Ovary (tissue), 7 donors: ENCODE measurements at regions not wholly inside any gene's neighbourhood (a gene's known extent, or its start where the extent isn't known, plus 50 kb on each side); places are given as distances from the start of the nearest gene placed in this dataset.
"Not testable (repeated sequence)": the region's sequence is repeated elsewhere in the genome, so short reads cannot be mapped to it uniquely, and the experiment has no call there.

Experiments used
- DNase-seq, 5 donors: peaks; one replicate each; pipeline ENCODE4 v3.0.0-alpha.2; 2019 to 2020
- H3K27ac ChIP-seq, 2 donors: fragments of 200-600 bp; one replicate each; pipeline versions ENCODE4 v1.5.1 to v1.8.0; 2019 to 2022
- H3K27me3 ChIP-seq: fragments of 200-600 bp; one replicate; pipeline ENCODE4 v1.8.0; 2022
- H3K36me3 ChIP-seq: fragments of 200-600 bp; sonication (generic); one replicate; pipeline ENCODE4 v1.5.1; 2019
- H3K4me1 ChIP-seq: one replicate; pipeline ENCODE4 v1.8.1; 2013; ENCODE audit warnings: mild to moderate bottlenecking, moderate library complexity; ENCODE audit not compliant: insufficient read depth
- H3K4me3 ChIP-seq: fragments of 200-600 bp; sonication (generic); one replicate; pipeline ENCODE4 v1.5.1; 2017
- H3K9me3 ChIP-seq, 2 donors: fragments of 200-600 bp in 1 of 2; sonication (generic) in 1 of 2; one replicate each; pipeline versions ENCODE4 v1.5.1 to v1.8.1; 2013 to 2019; ENCODE audit warnings: mild to moderate bottlenecking in 1 of 2, moderate library complexity in 1 of 2
- CTCF ChIP-seq, 3 donors: fragments of 450-650 bp in 2 of 3; fragments of 200-600 bp in 1 of 3; IDR thresholded peaks; one replicate each; pipeline versions ENCODE4 v1.5.1 to v1.8.0; 2016 to 2022; ENCODE audit warnings: antibody characterized with exemption in 3 of 3, mild to moderate bottlenecking in 1 of 3
- EP300 ChIP-seq: sonication (generic); formaldehyde crosslinking; IDR thresholded peaks from one replicate; pipeline ENCODE4 v1.6.1; 2017; ENCODE audit warnings: antibody characterized with exemption
- POLR2A ChIP-seq: fragments of 450-650 bp; IDR thresholded peaks from one replicate; pipeline ENCODE4 v1.6.1; 2017; ENCODE audit warnings: antibody characterized with exemption, mild to moderate bottlenecking, moderate library complexity
- WGBS, 3 donors: extraction: QIAGEN DNeasy Blood & Tissue Kit in 1 of 3; methylation state at CpG; one replicate each; pipeline versions ENCODE4 v1.1.5 to v1.1.7; 2013 to 2017; 5-methylcytosine and 5-hydroxymethylcytosine counted together
- intact Hi-C, 4 donors: fragments of 100-400 bp; cut with DNase I; formaldehyde crosslinking; loops; one replicate each; pipeline versions ENCODE4 v1.11.0 to v1.15.1; 2022 to 2023
- donor health status: DM: no; HTN: no; CAD: no; lungs with moderate emphysema.
- donor health status: DM: no; HTN: no; CAD: no.
- donor health status: Bipolar disorder and iron deficiency.
- donor health status: DM: no; HTN: no; CAD: no.
- donor health status: DM: yes; HTN: yes; CAD: no.

GRCh38 chr4:52202931-52203330 is 151.8 kb downstream of the SPATA18 start:
- Histone ChIP-seq H3K27ac (no peak overlapping the region), H3K9me3 (no peaks in the 10 kb centered on the region), H3K4me3 (no peak overlapping the region), H3K27me3 (no peaks in the 10 kb centered on the region), H3K36me3 (no peaks in the 10 kb centered on the region), H3K4me1 (no peaks in the 10 kb centered on the region)
- 70 to 93% (median 77%) methylated on average over 1 of the region's 1 CpG for WGBS, 3 donors
- TF ChIP-seq EP300 (no peak), POLR2A (no peak)
- intact Hi-C loops = no loop called here
- no peak for DNase-seq

DNA sequence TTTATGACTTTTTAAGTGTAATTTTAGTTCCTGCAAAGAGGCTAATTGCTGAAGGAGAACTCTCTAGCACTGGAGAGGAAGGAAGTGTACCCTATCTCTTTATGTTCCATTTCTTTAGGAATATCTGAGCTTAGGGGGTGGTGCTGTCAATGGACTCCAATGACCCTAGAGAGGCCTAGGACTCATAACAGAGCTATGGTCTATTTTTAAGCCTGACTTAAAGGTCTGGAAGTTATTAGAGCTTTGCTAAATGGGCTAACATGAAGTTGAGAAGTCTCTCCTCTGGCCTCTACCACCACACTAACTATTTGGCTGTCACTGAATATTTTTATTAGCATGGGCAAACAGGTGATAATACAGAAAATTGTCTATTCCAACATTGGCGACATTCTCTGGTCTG is 152.2 kb downstream of the SPATA18 start:
- WGBS, 3 donors = 87 to 93% (median 92%) methylated on average over 1 of the region's 1 CpG
- no peak for TF ChIP-seq EP300
- no peak for TF ChIP-seq POLR2A
- no peak for TF ChIP-seq CTCF (IDR thresholded peaks at IDR 0.05)
- Histone ChIP-seq H3K27ac (no peak overlapping the region), H3K9me3 (no peaks in the 10 kb centered on the region), H3K27me3 (no peaks in the 10 kb centered on the region), H3K4me1 (no peaks in the 10 kb centered on the region), H3K4me3 (no peak overlapping the region), H3K36me3 (no peaks in the 10 kb centered on the region)
- intact Hi-C loops = no loop called here
- DNase-seq = no peak

GRCh38 chr4:52204921-52205320 is 153.8 kb downstream of the SPATA18 start:
- intact Hi-C loops = no loop called here
- H3K36me3 ChIP-seq = no peaks in the 10 kb centered on the region
- 93 to 94% (median 93%) methylated on average over 3 of the region's 3 CpGs for WGBS, 3 donors
- no peak for DNase-seq
- H3K27me3 ChIP-seq = no peaks in the 10 kb centered on the region
- no peaks in the 10 kb centered on the region for H3K4me1 ChIP-seq
- no peaks in the 10 kb centered on the region for H3K9me3 ChIP-seq
- TF ChIP-seq POLR2A (no peak), CTCF (IDR thresholded peaks at IDR 0.05) (no peak), EP300 (no peak)
- H3K27ac ChIP-seq = no peak overlapping the region
- no peak overlapping the region for H3K4me3 ChIP-seq

DNA sequence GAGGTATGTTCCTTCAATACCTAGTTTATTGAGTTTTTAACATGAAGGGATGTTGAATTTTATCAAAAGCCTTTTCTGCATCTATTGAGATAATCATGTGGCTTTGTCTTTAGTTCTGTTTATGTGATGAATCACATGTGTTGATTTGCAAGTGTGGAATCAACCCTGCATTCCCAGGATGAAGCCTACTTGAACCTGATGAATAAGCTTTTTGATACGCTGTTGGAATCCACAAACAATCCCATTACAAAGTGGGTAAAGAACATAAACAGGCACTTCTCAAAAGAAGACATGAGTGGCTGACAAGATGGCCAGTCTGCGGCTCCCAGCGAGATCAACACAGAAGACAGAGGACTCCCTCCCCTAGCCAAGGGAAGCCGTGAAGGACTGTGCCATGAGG is 156.0 kb downstream of the SPATA18 start:
- H3K27ac ChIP-seq, H3K4me1 ChIP-seq, H3K27me3 ChIP-seq, intact Hi-C loops, H3K4me3 ChIP-seq, DNase-seq, H3K9me3 ChIP-seq, H3K36me3 ChIP-seq: not testable (repeated sequence)
- 86 to 89% (median 89%) methylated on average over 4 of the region's 4 CpGs for WGBS, 3 donors

DNA sequence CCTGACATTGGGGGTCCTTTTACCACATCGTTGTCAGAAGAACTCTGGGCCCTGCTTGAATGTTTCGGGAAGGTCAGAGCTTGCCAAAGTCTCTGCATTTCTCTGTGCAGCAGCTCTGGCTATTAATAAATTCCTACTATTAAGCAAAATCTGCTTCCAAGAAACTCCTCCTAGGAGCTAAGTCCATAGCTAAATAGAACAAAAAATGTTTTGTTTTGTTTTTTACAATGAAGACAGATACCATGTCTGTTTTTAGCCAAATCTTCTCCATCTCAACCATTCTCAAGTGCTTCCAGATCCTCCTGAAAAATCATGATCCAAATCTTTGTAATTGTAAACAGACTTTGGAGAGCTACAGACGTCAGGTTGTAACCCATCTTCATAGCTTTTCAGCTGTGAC is 161.6 kb downstream of the SPATA18 start:
- WGBS, 3 donors = 15 to 22% (median 18%) methylated on average over 3 of the region's 3 CpGs
- TF ChIP-seq CTCF (IDR thresholded peaks at IDR 0.05) = no peak
- TF ChIP-seq EP300 = no peak
- no peak for TF ChIP-seq POLR2A
- H3K4me1 ChIP-seq = no peaks in the 10 kb centered on the region
- H3K27me3 ChIP-seq = no peaks in the 10 kb centered on the region
- no peaks in the 10 kb centered on the region for H3K9me3 ChIP-seq
- intact Hi-C loops = no loop called here
- no peaks in the 10 kb centered on the region for H3K36me3 ChIP-seq
- H3K4me3 ChIP-seq = no peak overlapping the region
- no peak for DNase-seq
- H3K27ac ChIP-seq = no peak overlapping the region

GRCh38 chr4:52231526-52231925 is 180.4 kb downstream of the SPATA18 start:
- WGBS, 3 donors = 62 to 65% (median 63%) methylated on average over 3 of the region's 3 CpGs
- no peak overlapping the region for H3K4me3 ChIP-seq
- no peaks in the 10 kb centered on the region for H3K36me3 ChIP-seq
- DNase-seq = no peak
- TF ChIP-seq CTCF (IDR thresholded peaks at IDR 0.05) (no peak), EP300 (no peak), POLR2A (no peak)
- intact Hi-C loops = loop anchor here in 2 of 4 donors (5.0 to 10.0 kb wide), 3 partner anchors 751 to 2003 kb away; no protein-coding TSS in a partner anchor
- no peaks in the 10 kb centered on the region for H3K4me1 ChIP-seq
- H3K9me3 ChIP-seq = no peaks in the 10 kb centered on the region
- H3K27me3 ChIP-seq = no peaks in the 10 kb centered on the region
- H3K27ac ChIP-seq = no peak overlapping the region
